WTC11 (cell line): ENCODE measurements at regions not wholly inside any gene's neighbourhood (a gene's known extent, or its start where the extent isn't known, plus 50 kb on each side); places are given as distances from the start of the nearest gene placed in this dataset.

Experiments used
- ATAC-seq: fragments of 200-7000 bp; cut with Tn5 transposase; 2 replicates; pipeline ENCODE4 v1.10.0; 2021; ENCODE audit warnings: mild to moderate bottlenecking, moderate library complexity
- CTCF ChIA-PET: fragments of 300-600 bp; sonication (Branson Sonifier 250); formaldehyde crosslinking; loops from one replicate; lab custom pipeline; 2021; ENCODE audit warnings: antibody characterized with exemption; lab: Charles Lee
- POLR2A ChIA-PET: fragments of 350-600 bp; sonication (Branson Sonifier 250); formaldehyde crosslinking; loops from one replicate; lab custom pipeline; 2021; ENCODE audit warnings: antibody characterized with exemption; lab: Charles Lee
- DNase-seq: peaks from one replicate; pipeline ENCODE4 v3.0.0; 2021; ENCODE audit warnings: low spot score
- H3K27ac Mint-ChIP-seq: 2 replicates; pipeline ENCODE4 v1.8.0; 2021; ENCODE audit warnings: mixed read lengths
- H3K27me3 Mint-ChIP-seq: 2 replicates; pipeline ENCODE4 v1.8.0; 2021; ENCODE audit warnings: low read depth, mild to moderate bottlenecking, moderate library complexity, mixed read lengths
- H3K36me3 Mint-ChIP-seq: 2 replicates; pipeline ENCODE4 v1.8.0; 2021; ENCODE audit warnings: mixed read lengths
- H3K4me1 Mint-ChIP-seq: 2 replicates; pipeline ENCODE4 v1.8.0; 2022; ENCODE audit warnings: mixed read lengths
- H3K4me3 Mint-ChIP-seq: 2 replicates; pipeline ENCODE4 v1.8.0; 2021; ENCODE audit warnings: mild to moderate bottlenecking, moderate library complexity, mixed read lengths
- H3K9me3 Mint-ChIP-seq: 2 replicates; pipeline ENCODE4 v1.8.0; 2021; ENCODE audit warnings: mixed read lengths
- AFF4 ChIP-seq: sonication (generic); formaldehyde crosslinking; IDR thresholded peaks from 2 replicates; pipeline ENCODE4 v1.8.1; 2023; ENCODE audit warnings: mild to moderate bottlenecking, missing genetic modification reagents, borderline replicate concordance
- ARID4B ChIP-seq: sonication (generic); formaldehyde crosslinking; IDR thresholded peaks from 2 replicates; pipeline ENCODE4 v1.8.0; 2023; ENCODE audit warnings: missing genetic modification reagents, mild to moderate bottlenecking, borderline replicate concordance
- CREM ChIP-seq: sonication (generic); formaldehyde crosslinking; IDR thresholded peaks from 2 replicates; pipeline ENCODE4 v1.8.1; 2022; ENCODE audit warnings: mild to moderate bottlenecking, missing genetic modification reagents, moderate library complexity
- E2F1 ChIP-seq: sonication (generic); formaldehyde crosslinking; IDR thresholded peaks from 2 replicates; pipeline ENCODE4 v1.8.0; 2022; ENCODE audit warnings: mild to moderate bottlenecking, missing genetic modification reagents
- E2F4 ChIP-seq: sonication (generic); formaldehyde crosslinking; IDR thresholded peaks from 2 replicates; pipeline ENCODE4 v1.8.1; 2022; ENCODE audit warnings: low read depth, mild to moderate bottlenecking, moderate library complexity, missing genetic modification reagents, borderline replicate concordance
- FOXJ3 ChIP-seq: sonication (generic); formaldehyde crosslinking; IDR thresholded peaks from 2 replicates; pipeline ENCODE4 v1.9.0; 2021; ENCODE audit warnings: missing genetic modification reagents, mild to moderate bottlenecking, borderline replicate concordance
- GABPB1 ChIP-seq: sonication (generic); formaldehyde crosslinking; IDR thresholded peaks from 2 replicates; pipeline ENCODE4 v1.8.1; 2023; ENCODE audit warnings: mild to moderate bottlenecking, missing genetic modification reagents
- IRF1 ChIP-seq: sonication (generic); formaldehyde crosslinking; IDR thresholded peaks from 2 replicates; pipeline ENCODE4 v1.8.0; 2023; ENCODE audit warnings: missing genetic modification reagents
- JUN ChIP-seq: sonication (generic); formaldehyde crosslinking; IDR thresholded peaks from 2 replicates; pipeline ENCODE4 v1.8.0; 2023; ENCODE audit warnings: mild to moderate bottlenecking, missing genetic modification reagents
- KAT7 ChIP-seq: sonication (generic); formaldehyde crosslinking; IDR thresholded peaks from 2 replicates; pipeline ENCODE4 v1.8.1; 2023; ENCODE audit warnings: missing genetic modification reagents, mild to moderate bottlenecking, borderline replicate concordance
- NR3C1 ChIP-seq: sonication (generic); formaldehyde crosslinking; conservative IDR thresholded peaks from 2 replicates; pipeline ENCODE4 v1.8.1; 2023; ENCODE audit warnings: low read depth, mild to moderate bottlenecking, missing genetic modification reagents
- PRDM15 ChIP-seq: sonication (generic); formaldehyde crosslinking; IDR thresholded peaks from 2 replicates; pipeline ENCODE4 v1.8.0; 2022; ENCODE audit warnings: missing genetic modification reagents
- PREB ChIP-seq: sonication (generic); formaldehyde crosslinking; IDR thresholded peaks from 2 replicates; pipeline ENCODE4 v1.8.1; 2022; ENCODE audit warnings: mild to moderate bottlenecking, missing genetic modification reagents, moderate library complexity, borderline replicate concordance
- PRRX2 ChIP-seq: fragments of 250-450 bp; sonication (Bioruptor Pico); IDR thresholded peaks from 2 replicates; pipeline ENCODE4 v1.8.0; 2021; ENCODE audit warnings: mild to moderate bottlenecking
- TP53 ChIP-seq: sonication (generic); formaldehyde crosslinking; IDR thresholded peaks from 2 replicates; pipeline ENCODE4 v1.8.1; 2023; ENCODE audit warnings: mild to moderate bottlenecking, missing genetic modification reagents
- ZNF317 ChIP-seq: sonication (generic); formaldehyde crosslinking; IDR thresholded peaks from 2 replicates; pipeline ENCODE4 v1.8.1; 2023; ENCODE audit warnings: low read depth, mild to moderate bottlenecking, moderate library complexity, missing genetic modification reagents, borderline replicate concordance

- TF ChIP-seq NR3C1 (CRISPR knock-in tag) = no peak
Measured at GRCh38 chr10:104574427-104574826, 66.7 kb upstream of the SORCS3 start (continued).

GRCh38 chr10:104574838-104575237 is 66.3 kb upstream of the SORCS3 start:
- Mint-ChIP-seq H3K9me3 (peaks cover 17% of the 10 kb centered on the region), H3K4me1 (peaks cover 6% of the 10 kb centered on the region; the same call in 1 of the 2 replicates), H3K4me3 (no peak overlapping the region), H3K27me3 (no peaks in the 10 kb centered on the region; the same call in 1 of the 2 replicates), H3K36me3 (peaks cover 13% of the 10 kb centered on the region), H3K27ac (no peak overlapping the region)
- CTCF ChIA-PET = interaction anchor here (0.8 kb wide), 1 partner anchor 48 kb away, joined by 3 read pairs; no protein-coding TSS in a partner anchor
- POLR2A ChIA-PET = no interaction called here
- TF ChIP-seq ARID4B = no peak
- no peak for TF ChIP-seq FOXJ3 (CRISPR knock-in tag)
- TF ChIP-seq PRRX2 (CRISPR knock-in tag) = no peak
- TF ChIP-seq KAT7 (CRISPR knock-in tag) = no peak
- no peak for TF ChIP-seq IRF1
- TF ChIP-seq AFF4 = no peak
- TF ChIP-seq TP53 (CRISPR knock-in tag) = no peak
- TF ChIP-seq E2F1 (CRISPR knock-in tag) = no peak
- DNase-seq (no peak), ATAC-seq (no peak)

GRCh38 chr10:104576611-104577010 is 64.5 kb upstream of the SORCS3 start:
- Mint-ChIP-seq H3K36me3 (peaks cover under 1% of the 10 kb centered on the region; the same call in 1 of the 2 replicates), H3K27me3 (no peaks in the 10 kb centered on the region; the same call in 1 of the 2 replicates), H3K27ac (no peak overlapping the region), H3K4me1 (peaks cover 11% of the 10 kb centered on the region), H3K4me3 (no peak overlapping the region), H3K9me3 (peaks cover under 1% of the 10 kb centered on the region)
- no peak for DNase-seq
- CTCF ChIA-PET = interaction anchor here (1.4 kb wide), 1 partner anchor 46 kb away, joined by 6 read pairs; no protein-coding TSS in a partner anchor
- POLR2A ChIA-PET = no interaction called here
- ATAC-seq = no peak
- TF ChIP-seq JUN (CRISPR knock-in tag) (no peak), PRDM15 (CRISPR knock-in tag) (no peak), PREB (CRISPR knock-in tag) (no peak), ZNF317 (CRISPR knock-in tag) (no peak), CREM (CRISPR knock-in tag) (no peak), TP53 (CRISPR knock-in tag) (no peak), E2F4 (CRISPR knock-in tag) (no peak), GABPB1 (CRISPR knock-in tag) (no peak), NR3C1 (CRISPR knock-in tag) (no peak)
